ENCODE measurements at regions not wholly inside any gene's neighbourhood (a gene's known extent, or its start where the extent isn't known, plus 50 kb on each side); places are given as distances from the start of the nearest gene placed in this dataset.
"Not testable (repeated sequence)": the region's sequence is repeated elsewhere in the genome, so short reads cannot be mapped to it uniquely, and the experiment has no call there.

DNA sequence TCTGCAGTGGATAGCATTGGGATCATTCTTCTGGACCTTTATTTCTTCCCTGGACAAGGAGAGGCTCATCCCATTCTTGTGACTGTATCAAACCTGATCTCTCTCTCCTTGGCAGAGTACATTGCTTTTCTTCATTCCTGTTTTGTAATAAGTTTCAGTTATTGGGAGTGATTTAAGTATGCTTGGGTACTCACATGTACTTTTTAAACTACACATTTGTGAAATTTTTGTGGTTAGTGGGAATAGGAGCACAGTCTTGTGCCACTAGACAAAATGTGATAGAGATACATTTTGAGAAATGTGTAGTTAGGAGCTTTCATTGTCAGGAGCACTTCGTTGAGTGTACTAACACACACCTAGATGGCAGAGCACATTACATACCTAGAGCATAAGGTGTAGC, 262.6 kb downstream of the C3orf38 start:
- DNase-seq = no peak

DNA sequence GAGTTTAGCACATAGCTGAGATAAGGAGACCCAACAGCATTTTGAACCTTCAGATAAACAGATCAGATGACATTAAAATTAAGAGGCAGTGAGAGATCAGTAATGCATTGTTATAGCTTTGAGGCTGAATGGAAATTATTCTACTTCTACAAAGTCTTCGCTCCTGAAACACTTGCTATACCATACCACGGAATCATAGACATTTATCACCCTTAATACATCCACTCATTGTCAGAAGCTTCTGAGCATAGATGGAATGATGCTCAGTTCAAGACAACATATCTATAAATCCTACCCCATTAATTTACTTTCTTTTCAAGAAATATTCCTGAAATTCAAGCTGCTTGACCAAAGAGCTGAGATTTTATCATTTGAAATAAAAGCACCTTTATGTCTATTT, 266.7 kb downstream of the C3orf38 start:
- DNase-seq = no peak

GRCh38 chr3:88418219-88418618, 268.5 kb downstream of the C3orf38 start:
- no peak for DNase-seq

DNA sequence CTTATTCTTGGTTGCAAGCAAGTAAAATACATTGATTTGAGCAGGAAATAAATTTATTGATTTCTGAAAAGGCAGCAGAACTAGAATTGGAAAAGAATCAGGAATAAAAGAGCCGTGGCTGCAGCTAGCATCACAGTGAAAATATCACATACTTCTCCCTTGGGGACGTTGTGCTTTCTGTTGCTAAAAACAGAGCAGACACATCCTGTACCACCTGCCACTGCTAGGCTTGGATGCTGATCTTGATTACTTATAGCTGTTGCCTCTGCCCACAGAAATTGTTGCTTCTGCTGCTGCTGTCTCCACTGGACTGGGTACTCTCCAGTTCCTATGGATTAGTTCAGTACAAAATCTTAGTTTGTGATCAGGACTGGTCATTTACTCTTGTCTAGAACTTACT, 283.8 kb downstream of the C3orf38 start:
- no peak for DNase-seq

- no peak for DNase-seq
These were observed 284.2 kb downstream of the C3orf38 start for GRCh38 chr3:88434001-88434400.

- DNase-seq = no peak
These were observed 290.9 kb downstream of the C3orf38 start for GRCh38 chr3:88440701-88441100.

DNA sequence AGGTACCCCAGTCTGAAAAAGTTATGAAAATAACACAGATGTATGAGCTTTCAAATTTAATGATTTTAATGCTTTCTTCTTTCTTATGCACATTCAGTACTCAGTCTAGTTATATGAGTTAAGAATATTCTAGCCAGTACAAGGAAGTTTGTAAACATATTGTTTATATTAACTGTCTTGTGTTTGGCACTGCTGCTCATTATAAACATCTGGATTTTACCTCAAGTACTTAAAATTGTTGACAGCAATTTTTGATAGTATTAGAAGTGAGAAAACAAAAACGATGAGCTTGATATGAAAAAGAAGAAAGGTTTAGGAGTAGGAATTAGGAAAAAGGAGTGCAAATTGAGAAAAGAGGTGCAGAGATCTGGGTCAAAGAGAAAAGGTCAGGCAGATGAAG, 293.3 kb downstream of the C3orf38 start:
- DNase-seq = no peak

DNA sequence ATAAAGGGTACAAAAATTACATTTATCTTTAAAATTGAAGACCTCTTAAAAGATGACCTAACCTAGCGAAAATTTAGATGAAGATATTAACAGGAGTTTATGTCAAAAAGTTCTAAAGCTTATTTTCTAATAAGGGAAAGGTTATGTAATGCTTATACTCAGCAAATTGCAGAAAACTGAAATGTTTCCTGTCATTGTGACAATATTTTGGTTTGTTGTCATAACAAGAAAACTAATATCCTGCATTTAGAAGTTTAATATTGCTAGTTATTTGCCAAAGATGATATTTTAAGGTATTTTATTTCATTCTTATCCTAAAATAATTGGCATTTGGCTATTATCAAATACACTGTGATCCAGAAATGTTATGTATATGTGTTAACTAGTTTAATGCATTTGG, 294.5 kb downstream of the C3orf38 start:
- no peak for DNase-seq

- DNase-seq = no peak
These were observed 302.5 kb downstream of the C3orf38 start for GRCh38 chr3:88452228-88452627.

DNA sequence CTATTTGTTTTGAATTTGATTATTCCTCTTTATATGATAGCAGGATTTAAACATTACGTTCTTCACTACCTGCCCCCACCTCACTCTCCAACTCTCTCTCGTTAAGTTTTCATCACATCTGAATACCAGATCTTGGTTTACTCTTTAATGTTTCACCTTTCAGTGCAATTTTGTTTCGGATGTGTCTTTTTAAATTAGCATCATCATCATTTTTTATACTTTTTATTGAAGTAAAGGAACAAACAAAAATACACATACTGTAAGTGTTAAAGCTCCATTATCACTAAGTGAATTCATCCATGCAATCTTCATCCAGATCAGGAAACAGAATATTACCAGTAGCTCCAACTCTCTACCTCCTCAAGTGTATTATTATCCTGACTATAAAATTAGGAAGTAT, 310.6 kb downstream of the C3orf38 start:
- no peak for DNase-seq

- DNase-seq = no peak
These were observed 312.5 kb downstream of the C3orf38 start for GRCh38 chr3:88462230-88462629.

- DNase-seq = no peak
These were observed 317.4 kb downstream of the C3orf38 start for GRCh38 chr3:88467191-88467590.

GRCh38 chr3:88469216-88469615, 319.5 kb downstream of the C3orf38 start:
- no peak for DNase-seq

GRCh38 chr3:88478460-88478859, 328.7 kb downstream of the C3orf38 start:
- no peak for DNase-seq

DNA sequence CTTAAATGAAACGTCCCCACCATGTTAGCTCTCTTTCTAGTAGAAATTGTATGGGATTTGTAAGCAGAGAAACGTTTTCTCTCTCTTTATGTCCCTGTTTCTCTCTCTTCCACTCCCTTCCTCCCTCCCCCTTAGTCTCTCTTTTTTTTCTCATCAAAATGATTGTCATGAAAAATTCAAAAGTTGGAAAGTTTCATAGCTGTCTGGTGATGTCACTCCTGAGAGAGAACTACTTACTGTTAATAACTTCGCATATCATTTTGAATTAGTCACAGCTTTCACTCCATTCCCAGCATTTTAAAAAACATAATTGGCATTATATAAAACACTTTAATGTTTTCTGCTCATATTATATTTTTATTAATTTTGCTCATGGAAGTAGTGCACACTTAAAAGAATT, 331.1 kb downstream of the C3orf38 start:
- DNase-seq = no peak

GRCh38 chr3:88485001-88485400, 335.2 kb downstream of the C3orf38 start:
- no peak for DNase-seq

DNA sequence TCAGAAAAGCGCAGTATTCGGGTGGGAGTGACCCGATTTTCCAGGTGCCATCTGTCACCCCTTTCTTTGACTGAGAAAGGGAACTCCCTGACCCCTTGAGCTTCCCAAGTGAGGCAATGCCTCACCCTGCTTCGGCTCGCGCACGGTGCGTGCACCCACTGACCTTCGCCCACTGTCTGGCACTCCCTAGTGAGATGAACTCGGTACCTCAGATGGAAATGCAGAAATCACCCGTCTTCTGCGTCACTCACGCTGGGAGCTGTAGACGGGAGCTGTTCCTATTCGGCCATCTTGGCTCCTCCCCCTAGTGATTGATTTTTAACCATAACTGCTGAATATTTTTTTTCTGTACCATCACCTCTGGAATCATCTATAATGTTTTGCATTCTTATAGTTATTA, 359.1 kb downstream of the C3orf38 start:
- DNase-seq = not testable (repeated sequence)

GRCh38 chr3:88509582-88509981, 359.8 kb downstream of the C3orf38 start:
- no peak for DNase-seq

GRCh38 chr3:88528494-88528893, 378.7 kb downstream of the C3orf38 start:
- no peak for DNase-seq

DNA sequence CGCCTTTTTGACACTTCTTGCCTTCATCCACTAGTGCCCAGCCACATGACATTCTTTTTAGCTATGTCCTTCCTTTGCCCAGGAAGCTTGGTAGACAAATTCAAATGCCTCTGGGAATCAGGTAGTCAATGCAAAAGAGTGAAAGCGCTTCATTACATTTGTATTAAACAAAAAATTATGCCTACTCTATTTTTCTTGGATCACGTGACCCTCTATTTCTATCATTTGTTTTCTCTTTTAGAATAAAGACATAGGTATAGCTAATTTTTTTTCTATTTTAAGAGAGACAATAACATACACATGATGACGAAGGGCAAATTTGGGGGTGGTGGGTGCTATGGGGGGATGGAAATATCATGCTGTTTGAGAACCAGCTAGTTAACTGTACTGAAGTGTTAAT, 384.8 kb downstream of the C3orf38 start:
- no peak for DNase-seq

- DNase-seq = no peak
These were observed 385.8 kb downstream of the C3orf38 start for GRCh38 chr3:88535563-88535962.

- DNase-seq = no peak
These were observed 393.2 kb downstream of the C3orf38 start for GRCh38 chr3:88542916-88543315.

- DNase-seq = no peak
These were observed 422.7 kb downstream of the C3orf38 start for GRCh38 chr3:88572450-88572849.

- DNase-seq = no peak
These were observed 423.7 kb downstream of the C3orf38 start for GRCh38 chr3:88573472-88573871.

GRCh38 chr3:88574146-88574545, 424.4 kb downstream of the C3orf38 start:
- DNase-seq = no peak

- DNase-seq = no peak
These were observed 434.7 kb downstream of the C3orf38 start for GRCh38 chr3:88584451-88584850.

Measured in activated CD4-positive, alpha-beta T cell treated with anti-CD3 and anti-CD28 coated beads, Interleukin-2, amount 50 U/mL, for 16 hours (primary cell).